ENCODE measurements at regions not wholly inside any gene's neighbourhood (a gene's known extent, or its start where the extent isn't known, plus 50 kb on each side); places are given as distances from the start of the nearest gene placed in this dataset.

DNA sequence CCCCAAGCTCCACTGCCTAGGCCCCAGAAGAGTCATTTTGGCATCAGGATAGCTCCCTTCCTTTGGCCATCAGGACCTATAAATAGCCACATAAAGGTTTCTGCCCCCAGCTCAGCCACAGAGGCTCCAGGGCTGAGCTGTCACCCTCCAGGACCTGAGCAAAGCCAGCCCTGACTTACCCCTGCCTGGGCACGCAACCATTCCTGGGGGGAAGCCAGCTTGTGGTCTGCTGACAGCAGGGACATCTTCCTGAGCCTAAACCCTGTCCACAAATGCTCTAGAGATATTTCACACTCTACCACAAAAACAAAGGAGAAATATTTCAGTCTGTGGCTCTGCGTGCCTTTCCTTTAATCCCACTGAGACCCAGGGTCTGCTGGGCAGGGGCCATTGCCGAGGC, 123.7 kb upstream of the CCL2 start:
- TF ChIP-seq FOXM1 (IDR thresholded peaks at IDR 0.05; ENCODE audit: borderline replicate concordance, low read depth) (no peak), EGR1 (IDR thresholded peaks at IDR 0.05) (no peak), USF1 (IDR thresholded peaks at IDR 0.05) (no peak), ZBTB7A (IDR thresholded peaks at IDR 0.05; ENCODE audit: low read depth) (no peak), TAF1 (IDR thresholded peaks at IDR 0.05; ENCODE audit: low read depth) (no peak), CEBPB (IDR thresholded peaks at IDR 0.05) (no peak), TCF12 (IDR thresholded peaks at IDR 0.05; ENCODE audit: low read depth) (no peak), TEAD4 (IDR thresholded peaks at IDR 0.05) (no peak), RAD21 (IDR thresholded peaks at IDR 0.05; ENCODE audit: low read depth) (no peak), YY1 (IDR thresholded peaks at IDR 0.05; ENCODE audit: low read depth) (no peak), EP300 (IDR thresholded peaks at IDR 0.05; ENCODE audit: borderline replicate concordance) (no peak), CREB1 (IDR thresholded peaks at IDR 0.05; ENCODE audit: low read depth) (no peak)
- TF ChIP-seq, protein P1, sequence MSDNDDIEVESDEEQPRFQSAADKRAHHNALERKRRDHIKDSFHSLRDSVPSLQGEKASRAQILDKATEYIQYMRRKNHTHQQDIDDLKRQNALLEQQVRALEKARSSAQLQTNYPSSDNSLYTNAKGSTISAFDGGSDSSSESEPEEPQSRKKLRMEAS (IDR thresholded peaks at IDR 0.05) = no peak
- TF ChIP-seq, protein P2, sequence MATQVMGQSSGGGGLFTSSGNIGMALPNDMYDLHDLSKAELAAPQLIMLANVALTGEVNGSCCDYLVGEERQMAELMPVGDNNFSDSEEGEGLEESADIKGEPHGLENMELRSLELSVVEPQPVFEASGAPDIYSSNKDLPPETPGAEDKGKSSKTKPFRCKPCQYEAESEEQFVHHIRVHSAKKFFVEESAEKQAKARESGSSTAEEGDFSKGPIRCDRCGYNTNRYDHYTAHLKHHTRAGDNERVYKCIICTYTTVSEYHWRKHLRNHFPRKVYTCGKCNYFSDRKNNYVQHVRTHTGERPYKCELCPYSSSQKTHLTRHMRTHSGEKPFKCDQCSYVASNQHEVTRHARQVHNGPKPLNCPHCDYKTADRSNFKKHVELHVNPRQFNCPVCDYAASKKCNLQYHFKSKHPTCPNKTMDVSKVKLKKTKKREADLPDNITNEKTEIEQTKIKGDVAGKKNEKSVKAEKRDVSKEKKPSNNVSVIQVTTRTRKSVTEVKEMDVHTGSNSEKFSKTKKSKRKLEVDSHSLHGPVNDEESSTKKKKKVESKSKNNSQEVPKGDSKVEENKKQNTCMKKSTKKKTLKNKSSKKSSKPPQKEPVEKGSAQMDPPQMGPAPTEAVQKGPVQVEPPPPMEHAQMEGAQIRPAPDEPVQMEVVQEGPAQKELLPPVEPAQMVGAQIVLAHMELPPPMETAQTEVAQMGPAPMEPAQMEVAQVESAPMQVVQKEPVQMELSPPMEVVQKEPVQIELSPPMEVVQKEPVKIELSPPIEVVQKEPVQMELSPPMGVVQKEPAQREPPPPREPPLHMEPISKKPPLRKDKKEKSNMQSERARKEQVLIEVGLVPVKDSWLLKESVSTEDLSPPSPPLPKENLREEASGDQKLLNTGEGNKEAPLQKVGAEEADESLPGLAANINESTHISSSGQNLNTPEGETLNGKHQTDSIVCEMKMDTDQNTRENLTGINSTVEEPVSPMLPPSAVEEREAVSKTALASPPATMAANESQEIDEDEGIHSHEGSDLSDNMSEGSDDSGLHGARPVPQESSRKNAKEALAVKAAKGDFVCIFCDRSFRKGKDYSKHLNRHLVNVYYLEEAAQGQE (IDR thresholded peaks at IDR 0.05; ENCODE audit: low read depth) = no peak

All from Ishikawa (cell line).